HUES64 (cell line): ENCODE measurements at regions not wholly inside any gene's neighbourhood (a gene's known extent, or its start where the extent isn't known, plus 50 kb on each side); places are given as distances from the start of the nearest gene placed in this dataset.

ENCODE experiments used
- H3K27ac ChIP-seq: 2 replicates; pipeline ENCODE4 v1.7.0; 2013; ENCODE audit warnings: low read depth, low read length, inconsistent platforms
- H3K27me3 ChIP-seq: 2 replicates; pipeline ENCODE4 v1.6.1; 2013; ENCODE audit warnings: mild to moderate bottlenecking, low read length; ENCODE audit not compliant: insufficient read depth
- H3K36me3 ChIP-seq: 2 replicates; pipeline ENCODE4 v1.6.1; 2013; ENCODE audit warnings: mild to moderate bottlenecking, low read length; ENCODE audit not compliant: insufficient read depth
- H3K4me1 ChIP-seq: 2 replicates; pipeline ENCODE4 v1.6.1; 2013; ENCODE audit warnings: mild to moderate bottlenecking, low read length, moderate library complexity; ENCODE audit not compliant: insufficient read depth
- H3K4me3 ChIP-seq: 2 replicates; pipeline ENCODE4 v1.5.1; 2013; ENCODE audit warnings: mild to moderate bottlenecking, low read length, moderate library complexity
- H3K9ac ChIP-seq: 2 replicates; pipeline ENCODE4 v1.6.1; 2013; ENCODE audit warnings: mild to moderate bottlenecking, low read depth, low read length
- H3K9me3 ChIP-seq: 2 replicates; pipeline ENCODE4 v1.6.1; 2013; ENCODE audit warnings: low read depth, low read length; ENCODE audit not compliant: insufficient read depth
- WGBS: fragments of 150-250, 120-280 bp; methylation state at CpG from one replicate; pipeline ENCODE4 v1.1.7; 2013; ENCODE audit warnings: missing lambda C conversion rate; 5-methylcytosine and 5-hydroxymethylcytosine counted together

DNA sequence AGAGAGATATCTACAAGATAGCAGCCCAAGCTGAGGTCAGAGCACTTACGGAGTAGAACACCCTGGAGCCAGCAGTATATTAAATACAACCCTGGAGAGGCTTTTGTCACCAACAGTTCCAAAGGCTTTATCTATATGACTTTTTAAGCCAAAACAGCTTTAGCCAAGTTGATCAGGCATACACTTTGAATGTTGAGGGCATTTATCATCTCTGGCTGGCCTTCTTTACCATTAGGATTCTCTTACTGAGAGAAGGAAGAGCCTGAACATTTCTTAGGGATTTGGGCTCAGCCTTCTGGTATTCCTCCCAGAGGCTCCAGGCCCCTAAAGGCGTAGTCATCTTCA, 161.3 kb upstream of the RIMS1 start:
- Histone ChIP-seq H3K27me3 (no peaks in the 10 kb centered on the region), H3K4me1 (no peaks in the 10 kb centered on the region), H3K36me3 (no peaks in the 10 kb centered on the region), H3K27ac (no peak overlapping the region), H3K4me3 (no peak overlapping the region), H3K9me3 (no peaks in the 10 kb centered on the region), H3K9ac (no peak overlapping the region)
- WGBS: 78% methylated on average over 1 of the region's 2 CpGs

DNA sequence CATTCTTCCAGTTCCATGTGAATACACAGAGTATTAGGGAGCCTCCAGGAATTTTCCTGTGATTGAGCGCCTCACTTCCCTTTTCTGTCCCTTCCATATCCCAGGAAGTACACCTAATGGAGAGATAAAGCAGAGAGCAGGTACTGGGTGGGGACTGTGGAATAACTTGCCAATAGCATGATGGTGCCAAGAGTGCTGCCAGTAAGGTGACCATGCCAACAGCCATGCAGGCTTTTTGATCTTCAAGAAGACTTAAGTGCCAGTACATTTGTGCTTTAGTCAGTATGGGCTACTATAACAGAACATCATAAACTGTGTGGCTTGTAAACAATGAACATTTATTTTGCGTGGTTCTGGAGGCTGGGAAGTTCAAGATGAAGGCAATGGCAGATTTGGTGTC, 160.2 kb upstream of the RIMS1 start:
- no peak overlapping the region for H3K4me3 ChIP-seq
- H3K9me3 ChIP-seq: no peaks in the 10 kb centered on the region
- no peaks in the 10 kb centered on the region for H3K4me1 ChIP-seq
- H3K27ac ChIP-seq: no peak overlapping the region
- WGBS: 92% methylated on average over 1 of the region's 2 CpGs
- H3K9ac ChIP-seq: no peak overlapping the region
- no peaks in the 10 kb centered on the region for H3K27me3 ChIP-seq
- no peaks in the 10 kb centered on the region for H3K36me3 ChIP-seq

DNA sequence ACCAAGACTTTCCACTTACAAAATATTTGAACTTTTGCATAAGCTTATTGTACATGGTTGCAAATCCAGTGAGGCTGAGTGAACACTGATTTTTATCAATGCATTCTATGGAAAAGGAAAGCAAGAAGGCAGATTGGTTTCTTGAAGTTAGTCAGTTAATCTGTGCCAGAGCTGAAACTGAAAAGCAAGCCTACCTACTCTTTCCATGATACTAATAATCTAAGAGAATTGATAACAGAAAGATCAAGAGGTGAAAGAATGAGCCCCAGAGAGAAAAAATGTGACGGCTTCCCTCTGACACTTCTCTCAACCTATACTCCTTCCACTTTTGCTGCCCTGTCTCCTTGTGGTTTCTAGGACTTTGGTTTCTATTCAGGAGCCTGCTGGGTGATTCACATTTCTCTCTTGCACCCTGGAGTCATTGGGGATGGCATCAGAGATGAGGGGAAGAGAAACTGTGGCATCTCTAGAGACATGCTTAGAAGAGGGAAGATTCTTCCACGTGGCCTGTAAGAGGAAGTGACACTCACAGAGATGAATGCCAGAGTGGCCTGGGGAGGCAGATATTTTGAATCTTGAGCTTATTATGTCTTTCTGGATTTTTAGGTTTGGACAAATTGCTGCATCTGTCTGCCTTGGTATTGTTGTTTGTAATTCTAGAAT, 158.6 kb upstream of the RIMS1 start:
- no peaks in the 10 kb centered on the region for H3K4me1 ChIP-seq
- WGBS: 75% methylated on average over 2 of the region's 2 CpGs
- H3K9ac ChIP-seq: no peak overlapping the region
- H3K4me3 ChIP-seq: no peak overlapping the region
- no peaks in the 10 kb centered on the region for H3K36me3 ChIP-seq
- H3K27me3 ChIP-seq: no peaks in the 10 kb centered on the region
- H3K9me3 ChIP-seq: no peaks in the 10 kb centered on the region
- H3K27ac ChIP-seq: no peak overlapping the region

DNA sequence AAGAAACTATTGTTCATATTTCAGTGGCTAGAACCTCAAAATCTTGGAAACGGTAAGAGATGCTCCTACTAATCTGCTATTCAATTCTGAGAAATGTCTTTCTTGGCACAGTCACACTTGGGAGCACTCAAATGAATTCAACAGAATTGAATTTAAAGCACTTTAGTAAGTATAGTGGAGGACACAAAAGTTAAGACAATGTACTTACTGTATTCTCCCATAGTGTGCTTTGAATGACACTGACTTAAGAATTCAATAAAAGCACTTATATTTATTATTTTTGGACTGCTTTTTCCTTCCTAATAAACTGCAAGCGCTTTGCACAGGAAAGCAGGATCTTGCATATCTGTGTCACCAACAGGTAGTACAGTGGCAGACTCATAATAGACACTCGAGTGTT, 156.1 kb upstream of the RIMS1 start:
- Histone ChIP-seq H3K27me3 (no peaks in the 10 kb centered on the region), H3K36me3 (no peaks in the 10 kb centered on the region), H3K4me3 (no peak overlapping the region), H3K27ac (no peak overlapping the region), H3K4me1 (no peaks in the 10 kb centered on the region), H3K9ac (no peak overlapping the region), H3K9me3 (no peaks in the 10 kb centered on the region)
- WGBS: 97% methylated on average over 3 of the region's 3 CpGs

DNA sequence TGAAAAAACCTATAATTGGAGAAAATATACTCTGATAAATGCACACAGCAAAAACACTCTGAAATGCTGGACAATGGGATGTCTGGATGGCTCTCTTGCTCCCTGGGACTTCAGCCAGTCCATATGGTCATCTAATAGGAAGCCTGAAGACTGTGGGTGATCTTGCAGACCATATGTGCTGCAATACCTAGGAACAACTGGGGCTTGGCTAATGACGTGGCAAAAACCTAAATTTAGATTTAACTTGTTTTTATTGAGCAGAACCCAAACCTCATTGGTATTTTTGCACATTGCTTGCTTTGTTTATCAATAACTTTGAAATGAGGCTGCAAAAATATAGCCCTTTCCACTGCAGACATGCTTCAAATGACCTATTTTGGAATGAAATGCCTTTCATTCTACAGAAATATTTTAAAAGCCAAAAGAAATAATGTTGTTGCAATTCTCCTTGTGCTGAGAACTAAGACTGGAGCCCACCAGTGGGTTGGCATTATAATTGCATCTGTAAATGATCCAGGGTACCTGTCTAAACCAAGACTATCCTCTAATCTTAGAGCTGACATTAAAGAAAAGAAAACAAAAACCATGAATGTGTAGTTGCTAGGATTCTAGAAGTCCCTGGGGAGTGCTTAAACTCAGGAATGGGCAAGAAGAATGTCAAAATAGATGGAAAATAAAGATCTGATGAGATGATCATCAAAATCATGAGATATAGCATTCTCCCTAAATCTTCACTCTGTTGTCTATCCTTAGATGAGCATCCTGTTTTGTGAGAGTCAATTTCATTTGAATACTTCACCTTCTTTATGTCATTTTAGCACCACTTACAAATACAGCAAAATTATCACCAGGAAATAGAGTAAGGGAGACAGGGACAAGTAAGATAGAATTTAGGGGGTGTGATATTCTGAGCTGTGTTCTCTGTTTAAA, 152.1 kb upstream of the RIMS1 start:
- H3K9ac ChIP-seq: no peak overlapping the region
- no peaks in the 10 kb centered on the region for H3K4me1 ChIP-seq
- H3K9me3 ChIP-seq: no peaks in the 10 kb centered on the region
- 92% methylated on average over 1 of the region's 1 CpG for WGBS
- H3K36me3 ChIP-seq: no peaks in the 10 kb centered on the region
- no peak overlapping the region for H3K27ac ChIP-seq
- no peaks in the 10 kb centered on the region for H3K27me3 ChIP-seq
- H3K4me3 ChIP-seq: no peak overlapping the region

DNA sequence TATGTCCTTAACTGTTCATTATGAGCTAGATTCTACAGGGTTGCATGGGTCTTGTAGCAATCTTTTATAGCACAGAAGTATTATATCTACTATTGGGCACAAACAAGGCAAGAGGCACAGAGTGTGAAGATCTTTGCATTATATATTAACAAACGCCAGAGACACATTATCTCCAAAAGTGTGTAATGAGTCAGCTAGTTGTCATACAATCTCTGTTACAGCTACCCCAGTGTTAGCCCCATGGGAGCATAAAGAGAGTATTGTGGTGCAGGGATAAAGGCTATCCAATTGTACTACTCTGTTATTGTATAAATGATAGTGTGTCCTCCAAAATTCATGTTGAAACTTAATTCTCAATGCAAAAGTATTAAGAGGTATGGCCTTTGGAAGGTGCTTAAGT, 148.4 kb upstream of the RIMS1 start:
- no peaks in the 10 kb centered on the region for H3K27me3 ChIP-seq
- H3K4me1 ChIP-seq: no peaks in the 10 kb centered on the region; the same call in 1 of the 2 replicates
- H3K9me3 ChIP-seq: no peaks in the 10 kb centered on the region
- no peak overlapping the region for H3K4me3 ChIP-seq
- 100% methylated on average over 1 of the region's 1 CpG for WGBS
- H3K9ac ChIP-seq: no peak overlapping the region
- no peaks in the 10 kb centered on the region for H3K36me3 ChIP-seq
- H3K27ac ChIP-seq: no peak overlapping the region

DNA sequence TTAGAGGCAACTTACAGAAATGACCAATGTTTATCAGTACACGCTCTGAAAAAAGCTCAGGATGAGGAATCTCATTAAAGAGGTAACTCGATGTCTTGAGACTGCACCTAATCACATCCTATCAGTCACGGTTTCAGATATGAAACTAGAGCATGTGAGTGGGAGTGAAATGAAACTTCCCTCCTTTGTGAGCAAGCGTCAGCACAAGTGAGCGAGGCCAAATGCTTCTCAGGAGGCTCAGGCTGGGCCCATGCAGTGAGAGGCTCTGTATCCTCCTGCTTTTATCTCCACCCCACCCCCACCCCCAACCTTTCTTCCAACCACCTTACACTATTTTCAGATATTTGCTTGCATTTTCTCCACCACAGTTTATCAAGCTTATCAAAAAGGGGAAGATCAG, 140.8 kb upstream of the RIMS1 start:
- 64% methylated on average over 5 of the region's 5 CpGs for WGBS
- Histone ChIP-seq H3K9me3 (no peaks in the 10 kb centered on the region), H3K9ac (no peak overlapping the region), H3K36me3 (no peaks in the 10 kb centered on the region), H3K4me1 (peaks cover 19% of the 10 kb centered on the region), H3K4me3 (no peak overlapping the region), H3K27ac (no peak overlapping the region), H3K27me3 (no peaks in the 10 kb centered on the region)

DNA sequence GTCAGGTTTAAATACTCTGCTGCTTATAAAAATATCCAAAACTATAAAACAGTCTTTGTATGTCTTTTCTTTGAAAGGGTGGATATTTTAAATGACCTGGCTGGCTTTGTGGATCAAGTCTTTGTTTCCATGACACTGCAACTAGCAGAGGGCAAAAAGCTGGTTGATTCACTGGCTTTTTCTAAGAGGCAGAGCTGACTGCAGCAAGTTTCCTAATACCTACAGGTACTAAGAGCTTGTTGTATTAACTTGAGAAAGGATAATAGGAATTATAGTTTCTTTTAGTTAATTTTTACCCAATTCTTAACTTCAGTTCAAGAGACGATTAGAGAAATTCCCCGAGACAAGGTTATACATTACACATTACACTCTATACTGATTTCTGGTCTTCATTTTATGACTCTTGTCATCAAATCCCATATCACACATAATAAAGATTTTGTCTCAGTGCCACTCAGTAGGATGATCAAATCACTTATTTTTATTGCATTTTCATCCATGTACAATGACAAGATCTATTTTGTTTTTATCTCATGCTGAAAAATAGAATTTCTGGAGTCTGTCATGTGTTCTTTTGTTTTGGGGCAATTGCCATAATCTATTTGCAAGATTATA, 120.1 kb upstream of the RIMS1 start:
- Histone ChIP-seq H3K36me3 (no peaks in the 10 kb centered on the region), H3K4me1 (no peaks in the 10 kb centered on the region), H3K9me3 (no peaks in the 10 kb centered on the region), H3K4me3 (no peak overlapping the region), H3K27ac (no peak overlapping the region), H3K9ac (no peak overlapping the region), H3K27me3 (no peaks in the 10 kb centered on the region)
- WGBS: 94% methylated on average over 2 of the region's 2 CpGs

DNA sequence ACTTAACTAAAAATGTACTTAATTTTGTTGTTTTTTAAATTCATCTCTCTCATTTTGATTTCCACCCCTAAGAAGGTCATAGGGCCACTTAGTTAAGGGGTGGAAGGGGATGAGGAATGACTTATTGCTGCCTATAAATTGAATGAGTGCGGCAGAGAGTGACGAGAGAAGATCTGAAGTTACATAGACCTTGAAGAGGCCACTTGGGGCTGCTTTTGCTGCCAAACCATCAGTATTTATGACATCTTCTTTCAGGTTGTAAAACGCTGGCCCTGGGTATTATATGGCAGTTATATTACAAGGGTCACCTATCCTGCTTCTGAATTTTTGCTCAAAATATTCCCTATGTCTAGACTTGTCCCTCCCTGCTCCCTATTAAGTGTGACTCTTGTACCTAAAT, 119.6 kb upstream of the RIMS1 start:
- no peak overlapping the region for H3K9ac ChIP-seq
- 93% methylated on average over 2 of the region's 3 CpGs for WGBS
- H3K4me3 ChIP-seq: no peak overlapping the region
- H3K4me1 ChIP-seq: no peaks in the 10 kb centered on the region
- H3K27me3 ChIP-seq: no peaks in the 10 kb centered on the region
- no peak overlapping the region for H3K27ac ChIP-seq
- no peaks in the 10 kb centered on the region for H3K9me3 ChIP-seq
- H3K36me3 ChIP-seq: no peaks in the 10 kb centered on the region

DNA sequence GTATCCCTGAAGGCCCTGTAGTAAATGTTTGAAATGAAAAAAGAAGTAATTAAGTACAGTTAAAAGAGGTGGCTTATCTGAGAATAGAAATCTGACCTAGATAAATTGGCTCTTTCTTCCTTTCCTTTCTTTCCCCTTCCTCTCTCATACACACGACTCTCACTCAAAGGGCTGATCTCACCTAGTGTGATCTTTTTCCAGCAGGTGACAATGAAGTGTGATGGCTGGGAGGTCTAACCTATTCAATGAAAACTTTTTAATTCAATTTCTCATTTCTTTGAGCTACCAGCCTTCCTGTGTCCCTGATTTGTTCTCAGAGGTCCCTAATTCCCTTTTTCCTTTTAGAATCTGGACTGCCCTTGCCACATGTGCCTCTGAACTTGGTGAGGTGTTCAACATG, 118.0 kb upstream of the RIMS1 start:
- 50% methylated on average over 1 of the region's 1 CpG for WGBS
- Histone ChIP-seq H3K9me3 (no peaks in the 10 kb centered on the region), H3K27ac (no peak overlapping the region), H3K4me3 (no peak overlapping the region), H3K4me1 (no peaks in the 10 kb centered on the region), H3K27me3 (no peaks in the 10 kb centered on the region), H3K36me3 (no peaks in the 10 kb centered on the region), H3K9ac (no peak overlapping the region)

DNA sequence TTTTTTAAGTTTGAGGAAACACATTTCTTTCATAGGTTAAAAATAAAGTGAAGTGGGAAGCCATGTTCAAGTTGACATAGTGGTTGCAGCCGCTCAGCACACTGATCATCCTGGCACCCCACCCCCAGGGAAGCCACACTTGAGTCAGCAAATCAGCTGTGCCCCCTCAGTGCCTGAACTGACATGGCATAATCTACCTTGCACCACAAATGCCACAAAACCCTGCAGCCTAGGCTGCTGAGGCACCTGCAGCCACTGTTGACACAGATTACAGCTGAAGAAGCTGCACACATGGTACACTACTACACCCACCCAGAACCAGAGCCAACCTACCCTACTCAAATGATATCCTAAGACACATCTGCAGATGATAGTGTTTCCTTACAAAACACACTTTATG, 77.5 kb upstream of the RIMS1 start:
- no peak overlapping the region for H3K27ac ChIP-seq
- no peaks in the 10 kb centered on the region for H3K27me3 ChIP-seq
- H3K4me1 ChIP-seq: no peaks in the 10 kb centered on the region
- no peak overlapping the region for H3K9ac ChIP-seq
- peaks cover 22% of the 10 kb centered on the region for H3K9me3 ChIP-seq
- WGBS: 93% methylated on average over 1 of the region's 1 CpG
- H3K4me3 ChIP-seq: no peak overlapping the region
- no peaks in the 10 kb centered on the region for H3K36me3 ChIP-seq
